ENCODE measurements at regions not wholly inside any gene's neighbourhood (a gene's known extent, or its start where the extent isn't known, plus 50 kb on each side); places are given as distances from the start of the nearest gene placed in this dataset.

- no peaks in the 10 kb centered on the region; a peak in 1 of 4 replicates for H3K27me3 ChIP-seq (replicated peaks in 1 of 2; ENCODE audit: control insufficient read depth in 2 of 2, insufficient read depth in 2 of 2, low read length in 1 of 2)
- H4K20me1 ChIP-seq (ENCODE audit: control insufficient read depth, insufficient read depth), result no peaks in the 10 kb centered on the region
- TF ChIP-seq ZNF384 (IDR thresholded peaks at IDR 0.05; ENCODE audit: borderline replicate concordance, low read depth, low read length) (no peak), TAF1 (IDR thresholded peaks at IDR 0.05; ENCODE audit: borderline replicate concordance, low read depth, low read length) (no peak), MXI1 (IDR thresholded peaks at IDR 0.05; ENCODE audit: low read depth, low read length) (no peak), PML (IDR thresholded peaks at IDR 0.05; ENCODE audit: low read length) (no peak), ATF2 (IDR thresholded peaks at IDR 0.05; ENCODE audit: low read length) (no peak), NBN (IDR thresholded peaks at IDR 0.05) (no peak), CREB1 (IDR thresholded peaks at IDR 0.05; ENCODE audit: low read depth) (no peak)
- ChIA-PET CTCF (no interaction called here), POLR2A (no interaction called here), SMC1A (ENCODE audit: uncharacterized antibody, unreplicated experiment) (no interaction called here), RAD21 (ENCODE audit: unreplicated experiment) (no interaction called here)
- H3K9ac ChIP-seq (ENCODE audit: control insufficient read depth, insufficient read depth, low read length), result no peak overlapping the region
- ATAC-seq (no peak), DNase-seq (ENCODE audit: low read depth, low spot score) (no peak), FAIRE-seq (no peak)
- no peaks in the 10 kb centered on the region for H3K4me1 ChIP-seq (ENCODE audit: control insufficient read depth, insufficient read depth, low read length)
- no peaks in the 10 kb centered on the region for H3K36me3 ChIP-seq (ENCODE audit: control insufficient read depth in 2 of 2, insufficient read depth in 2 of 2, low read length in 1 of 2)
- BruUV-seq (replicated peaks), result no TSS peak
- no peak overlapping the region for H2AFZ ChIP-seq (ENCODE audit: control insufficient read depth, low read depth, low read length)
- no peak overlapping the region for H3K27ac ChIP-seq (ENCODE audit: control insufficient read depth, insufficient read depth)
- H3K4me2 ChIP-seq (ENCODE audit: control insufficient read depth, insufficient read depth), result no peak overlapping the region
- 69% methylated on average over 10 of the region's 10 CpGs for WGBS (ENCODE audit: insufficient coverage, insufficient replicate concordance, low lambda C conversion rate, missing lambda C conversion rate)
- H3K79me2 ChIP-seq (ENCODE audit: control insufficient read depth, insufficient read depth, low read length), result no peaks in the 10 kb centered on the region
- intact Hi-C loops (cut with micrococcal nuclease; ENCODE audit: unreplicated experiment) (no loop called here), in situ Hi-C loops (cut with MboI) (no loop called here)
- no peak overlapping the region for H3K4me3 ChIP-seq
- H3K9me3 ChIP-seq (replicated peaks; ENCODE audit: control insufficient read depth, insufficient read depth, low read length), result no peaks in the 10 kb centered on the region
Measured at GRCh38 chr2:100679211-100679610, 116.4 kb downstream of the PDCL3 start.

GRCh38 chr2:100682536-100682935 lies 119.7 kb downstream of the PDCL3 start:
- SMC1A ChIA-PET (ENCODE audit: uncharacterized antibody, unreplicated experiment), result no interaction called here
- no peaks in the 10 kb centered on the region for H3K4me1 ChIP-seq (ENCODE audit: control insufficient read depth, insufficient read depth, low read length)
- no peak for TF ChIP-seq SP1 (IDR thresholded peaks at IDR 0.05; ENCODE audit: low read depth, low read length)
- TF ChIP-seq POLR2AphosphoS5 (IDR thresholded peaks at IDR 0.05; ENCODE audit: low read length), result no peak
- TF ChIP-seq FOS (IDR thresholded peaks at IDR 0.05; ENCODE audit: borderline replicate concordance, extremely low read depth, insufficient read length), result no peak
- TF ChIP-seq CHD2 (IDR thresholded peaks at IDR 0.05; ENCODE audit: borderline replicate concordance, low read depth, low read length), result no peak
- H4K20me1 ChIP-seq (ENCODE audit: control insufficient read depth, insufficient read depth), result no peaks in the 10 kb centered on the region
- POLR2A ChIA-PET, result no interaction called here
- in situ Hi-C loops (cut with MboI), result no loop called here
- 30% methylated on average over 7 of the region's 7 CpGs for WGBS (ENCODE audit: insufficient coverage, insufficient replicate concordance, low lambda C conversion rate, missing lambda C conversion rate)
- no TSS peak for BruUV-seq (replicated peaks)
- RAD21 ChIA-PET (ENCODE audit: unreplicated experiment), result no interaction called here
- H3K79me2 ChIP-seq (ENCODE audit: control insufficient read depth, insufficient read depth, low read length), result no peaks in the 10 kb centered on the region
- no peak overlapping the region for H3K4me3 ChIP-seq
- CTCF ChIA-PET, result no interaction called here
- intact Hi-C loops (cut with micrococcal nuclease; ENCODE audit: unreplicated experiment), result no loop called here
- no peak for FAIRE-seq
- no peak for DNase-seq (ENCODE audit: low read depth, low spot score)
- ATAC-seq, result no peak
- no peak overlapping the region for H3K9ac ChIP-seq (ENCODE audit: control insufficient read depth, insufficient read depth, low read length)
- H3K4me2 ChIP-seq (ENCODE audit: control insufficient read depth, insufficient read depth), result no peak overlapping the region
- no peaks in the 10 kb centered on the region for H3K27me3 ChIP-seq (replicated peaks in 1 of 2; ENCODE audit: control insufficient read depth in 2 of 2, insufficient read depth in 2 of 2, low read length in 1 of 2)
- H3K27ac ChIP-seq (ENCODE audit: control insufficient read depth, insufficient read depth), result no peak overlapping the region
- H2AFZ ChIP-seq (ENCODE audit: control insufficient read depth, low read depth, low read length), result no peak overlapping the region
- H3K9me3 ChIP-seq (replicated peaks; ENCODE audit: control insufficient read depth, insufficient read depth, low read length), result no peaks in the 10 kb centered on the region
- H3K36me3 ChIP-seq (ENCODE audit: control insufficient read depth in 2 of 2, insufficient read depth in 2 of 2, low read length in 1 of 2), result no peaks in the 10 kb centered on the region

All from GM12878 (cell line).